Thyroid gland (tissue), 4 donors: ENCODE measurements at regions not wholly inside any gene's neighbourhood (a gene's known extent, or its start where the extent isn't known, plus 50 kb on each side); places are given as distances from the start of the nearest gene placed in this dataset.

Source experiments
- CTCF ChIP-seq, 6 experiments: fragments of 200-600 bp in 3 of 6; fragments of 450-650 bp in 3 of 6; sonication (generic) in 3 of 6; IDR thresholded peaks; one replicate each; pipeline ENCODE4 v1.5.1; 2016 to 2019; ENCODE audit warnings: antibody characterized with exemption in 6 of 6, mild to moderate bottlenecking in 2 of 6, inconsistent platforms in 1 of 6, moderate library complexity in 1 of 6
- POLR2A ChIP-seq, 2 donors: fragments of 450-650 bp; IDR thresholded peaks; one replicate each; pipeline ENCODE4 v1.6.1; 2017; ENCODE audit warnings: antibody characterized with exemption in 2 of 2, mild to moderate bottlenecking in 2 of 2, moderate library complexity in 1 of 2

- TF ChIP-seq POLR2A (IDR thresholded peaks at IDR 0.05) (no peak), CTCF (IDR thresholded peaks at IDR 0.05) (no peak)
These were observed 1186.0 kb downstream of the SORCS3 start for GRCh38 chr10:105827133-105827532.
